K562 (cell line): ENCODE measurements at regions not wholly inside any gene's neighbourhood (a gene's known extent, or its start where the extent isn't known, plus 50 kb on each side); places are given as distances from the start of the nearest gene placed in this dataset.

Experiments used
- ATAC-seq: fragments of 200-7000 bp; cut with Tn5 transposase; 3 replicates; pipeline ENCODE4 v1.9.1; 2020; ENCODE audit warnings: moderate library complexity
- BruUV-seq: library from RNA; stranded (reverse); fragments of 400-500 nt; replicated peaks from 2 replicates; lab custom pipeline; 2021; lab: Mats Ljungman, UMichigan
- CTCF ChIA-PET: fragments of 300-600 bp; formaldehyde crosslinking; extraction: SDS; loops from one replicate; lab custom pipeline; 2021; ENCODE audit warnings: low intra/inter-chr PET ratio; lab: Yijun Ruan, JAX
- POLR2A ChIA-PET: fragments of 300-600, 350-650 bp; sonication (Branson Sonifier 250); formaldehyde crosslinking; extraction: SDS; loops from one replicate; lab custom pipeline; 2021; ENCODE audit warnings: antibody characterized with exemption, inconsistent platforms; lab: Yijun Ruan, JAX
- DNase-seq, 4 experiments: peaks; one replicate each; pipeline versions ENCODE4 v3.0.0 to v3.0.0-alpha.2; 2011 to 2018; ENCODE audit warnings: low spot score in 3 of 4, mixed read lengths in 3 of 4; ENCODE audit errors: extremely low read depth in 1 of 4
- FAIRE-seq: peaks from 2 replicates; lab custom pipeline; 2011; peaks lifted over from hg19 to GRCh38; lab: Jason Lieb, UNC
- H2AFZ ChIP-seq: 2 replicates; pipeline ENCODE4 v1.6.0; 2011; ENCODE audit warnings: low read depth, low read length, control low read depth, inconsistent platforms
- H3K27ac ChIP-seq: fragments of 200-600 bp; 3 replicates; pipeline ENCODE4 v1.8.0; 2011; ENCODE audit warnings: low read depth, mild to moderate bottlenecking, control low read depth, inconsistent platforms, low read length, moderate library complexity, mixed read lengths; ENCODE audit errors: extremely low read depth
- H3K27me3 ChIP-seq, 2 experiments: fragments of 300-600 bp in 1 of 2; 2 replicates in 1 of 2; 3 replicates in 1 of 2; pipeline versions ENCODE4 v1.6.0 to v1.8.0; 2011; ENCODE audit warnings: inconsistent platforms in 2 of 2, low read length in 2 of 2, mild to moderate bottlenecking in 1 of 2, mixed read lengths in 1 of 2, moderate library complexity in 1 of 2; ENCODE audit not compliant: control insufficient read depth in 2 of 2, insufficient read depth in 2 of 2
- H3K36me3 ChIP-seq: fragments of 300-600 bp; 3 replicates; pipeline ENCODE4 v1.8.0; 2011; ENCODE audit warnings: mild to moderate bottlenecking, low read length, inconsistent platforms; ENCODE audit not compliant: control insufficient read depth, insufficient read depth
- H3K4me1 ChIP-seq, 2 experiments: fragments of 200-600 bp in 1 of 2; replicated peaks in 1 of 2; 2 replicates in 1 of 2; 3 replicates in 1 of 2; pipeline versions ENCODE4 v1.5.1 to v1.8.0; 2011; ENCODE audit warnings: inconsistent platforms in 2 of 2, low read length in 2 of 2, mild to moderate bottlenecking in 1 of 2, mixed read lengths in 1 of 2, moderate library complexity in 1 of 2; ENCODE audit not compliant: control insufficient read depth in 2 of 2, insufficient read depth in 2 of 2
- H3K4me2 ChIP-seq: 2 replicates; pipeline ENCODE4 v1.6.1; 2011; ENCODE audit warnings: low read length, control low read depth, inconsistent platforms, mixed read lengths; ENCODE audit not compliant: insufficient read depth
- H3K4me3 ChIP-seq: fragments of 200-600 bp; sonication (generic), shearing (Covaris generic); 2 replicates; pipeline ENCODE4 v1.5.1; 2016; ENCODE audit warnings: control low read depth, inconsistent platforms
- H3K79me2 ChIP-seq: fragments of 200-600 bp; 3 replicates; pipeline ENCODE4 v1.8.0; 2011; ENCODE audit warnings: low read length, inconsistent platforms; ENCODE audit not compliant: control insufficient read depth, insufficient read depth
- H3K9ac ChIP-seq, 2 experiments: 2 replicates each; pipeline versions ENCODE4 v1.6.0 to v1.6.1; 2011; ENCODE audit warnings: low read depth in 2 of 2, low read length in 2 of 2, control low read depth in 1 of 2, inconsistent platforms in 1 of 2, mild to moderate bottlenecking in 1 of 2, mixed read lengths in 1 of 2; ENCODE audit not compliant: insufficient read depth in 1 of 2
- H3K9me1 ChIP-seq: one replicate; pipeline ENCODE4 v1.6.0; 2011; ENCODE audit warnings: inconsistent platforms, mild to moderate bottlenecking, low read length, moderate library complexity; ENCODE audit not compliant: control insufficient read depth, insufficient read depth
- H3K9me3 ChIP-seq: replicated peaks from 2 replicates; pipeline ENCODE4 v1.5.1; 2011; ENCODE audit warnings: low read depth, low read length, inconsistent platforms; ENCODE audit not compliant: control insufficient read depth, insufficient read depth
- H4K20me1 ChIP-seq: replicated peaks from 2 replicates; pipeline ENCODE4 v1.6.1; 2011; ENCODE audit warnings: low read length, inconsistent platforms, mixed read lengths; ENCODE audit not compliant: control insufficient read depth, insufficient read depth
- CAMTA2 ChIP-seq: fragments of 250-450 bp; sonication (Bioruptor Pico); conservative IDR thresholded peaks from 2 replicates; pipeline ENCODE4 v1.5.1; 2022
- CBFB ChIP-seq: sonication (generic); formaldehyde crosslinking; IDR thresholded peaks from 2 replicates; pipeline ENCODE4 v1.4.0; 2020; ENCODE audit warnings: mild to moderate bottlenecking, missing genetic modification reagents
- FOS ChIP-seq: IDR thresholded peaks from 3 replicates; pipeline ENCODE4 v1.6.1; 2011; ENCODE audit not compliant: insufficient read length; ENCODE audit errors: extremely low read depth
- FOXA1 ChIP-seq: fragments of 450-650 bp; IDR thresholded peaks from 2 replicates; pipeline ENCODE4 v1.6.1; 2016; ENCODE audit warnings: mild to moderate bottlenecking, borderline replicate concordance
- JUN ChIP-seq, 2 experiments: sonication (generic) in 1 of 2; formaldehyde crosslinking in 1 of 2; IDR thresholded peaks; 2 replicates each; pipeline versions ENCODE4 v1.6.1 to v1.8.0; 2012 to 2022; ENCODE audit warnings: borderline replicate concordance in 2 of 2, mild to moderate bottlenecking in 2 of 2, improper control_type of control experiment in 1 of 2, low read depth in 1 of 2, low read length in 1 of 2, missing genetic modification reagents in 1 of 2
- MECOM ChIP-seq: fragments of 250-450 bp; sonication (Bioruptor Pico); IDR thresholded peaks from 2 replicates; pipeline ENCODE4 v1.8.0; 2022; ENCODE audit warnings: inconsistent platforms
- NONO ChIP-seq, 2 experiments: fragments of 200-400 bp in 1 of 2; fragments of 450-650 bp in 1 of 2; formaldehyde crosslinking in 1 of 2; IDR thresholded peaks; 2 replicates each; pipeline ENCODE4 v1.6.1; 2017; ENCODE audit warnings: low read depth in 2 of 2, mild to moderate bottlenecking in 2 of 2, moderate library complexity in 2 of 2, low read length in 1 of 2
- POLR2AphosphoS5 ChIP-seq: IDR thresholded peaks from 2 replicates; pipeline ENCODE4 v1.6.1; 2011; ENCODE audit warnings: mild to moderate bottlenecking, low read depth, low read length, moderate library complexity; ENCODE audit not compliant: control insufficient read depth, insufficient read depth
- PRDM10 ChIP-seq: fragments of 450-650 bp; IDR thresholded peaks from 2 replicates; pipeline ENCODE4 v1.6.1; 2018; ENCODE audit not compliant: partially characterized antibody
- SAFB ChIP-seq: fragments of 200-400 bp; formaldehyde crosslinking; IDR thresholded peaks from 2 replicates; pipeline ENCODE4 v1.6.1; 2017; ENCODE audit warnings: low read depth, low read length, borderline replicate concordance
- SNRNP70 ChIP-seq: fragments of 200-400 bp; formaldehyde crosslinking; optimal IDR thresholded peaks from 2 replicates; pipeline ENCODE3; 2017; ENCODE audit warnings: low read depth, low read length
- TCFL5 ChIP-seq: fragments of 250-450 bp; sonication (Bioruptor Pico); conservative IDR thresholded peaks from 2 replicates; pipeline ENCODE4 v1.6.1; 2021; ENCODE audit warnings: mild to moderate bottlenecking, moderate library complexity, matching md5 sums
- TFAM ChIP-seq: fragments of 250-450 bp; sonication (Bioruptor Pico); conservative IDR thresholded peaks from 2 replicates; pipeline ENCODE4 v1.5.0; 2021; ENCODE audit warnings: mild to moderate bottlenecking, moderate library complexity
- ZBTB2 ChIP-seq: fragments of 450-650 bp; IDR thresholded peaks from 2 replicates; pipeline ENCODE4 v1.6.1; 2016; ENCODE audit warnings: antibody characterized with exemption
- ZNF12 ChIP-seq: sonication (generic); formaldehyde crosslinking; IDR thresholded peaks from 2 replicates; pipeline ENCODE4 v1.4.0; 2020; ENCODE audit warnings: mild to moderate bottlenecking, missing genetic modification reagents
- ZNF445 ChIP-seq: fragments of 250-450 bp; sonication (Bioruptor Pico); IDR thresholded peaks from 2 replicates; pipeline ENCODE4 v1.4.0; 2020; ENCODE audit warnings: low read depth, mild to moderate bottlenecking, moderate library complexity
- ZNF79 ChIP-seq: fragments of 250-450 bp; sonication (Bioruptor Pico); IDR thresholded peaks from 2 replicates; pipeline ENCODE4 v1.4.0; 2020; ENCODE audit warnings: low read depth, mild to moderate bottlenecking, moderate library complexity
- WGBS: fragments of 100-300 bp; shearing (Covaris generic); methylation state at CpG from one replicate; pipeline ENCODE4 v1.1.6; 2016; ENCODE audit warnings: low coverage, mixed read lengths; ENCODE audit not compliant: insufficient coverage; ENCODE audit errors: missing lambda C conversion rate; 5-methylcytosine and 5-hydroxymethylcytosine counted together
- in situ Hi-C: fragments of 300-500 bp; cut with MboI; formaldehyde crosslinking; loops from 4 replicates; pipeline ENCODE4 v1.15.0; 2018; ENCODE audit warnings: inconsistent platforms, mixed read lengths
- intact Hi-C: fragments of 100-400 bp; cut with micrococcal nuclease; formaldehyde crosslinking; loops from 2 replicates; pipeline ENCODE4 v1.14.2; 2022
- TF ChIP-seq, protein P1 (sequence below): sonication (generic); formaldehyde crosslinking; IDR thresholded peaks from 2 replicates; pipeline ENCODE4 v1.8.1; 2023; ENCODE audit warnings: mild to moderate bottlenecking, missing genetic modification reagents, moderate library complexity

DNA sequence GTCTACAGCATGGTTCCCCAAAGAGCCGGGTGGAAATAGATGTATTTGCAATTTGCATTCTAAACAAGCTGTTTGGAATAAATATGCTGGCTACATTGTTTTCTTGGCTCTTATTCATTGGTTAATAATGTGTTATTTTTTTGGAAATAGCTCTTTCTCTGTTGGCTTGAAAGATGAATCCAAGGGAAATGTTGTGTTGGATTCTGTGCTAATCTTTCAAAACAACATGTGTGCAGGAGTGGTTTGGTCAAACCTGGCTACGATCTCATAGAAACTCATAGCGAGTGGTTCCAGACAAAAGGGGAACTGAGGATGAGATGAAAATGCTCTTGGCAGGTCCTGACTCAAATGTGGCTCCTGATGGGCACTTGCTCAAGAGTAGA, 63.7 kb upstream of the CXCL14 start:
- FAIRE-seq, result no peak
- ChIA-PET POLR2A (interaction anchor here (0.5 to 0.7 kb wide), 2 partner anchors 185 to 265 kb away, joined by 3 to 4 read pairs; no protein-coding TSS in a partner anchor), CTCF (no interaction called here)
- Histone ChIP-seq H3K36me3 (no peaks in the 10 kb centered on the region), H3K79me2 (no peaks in the 10 kb centered on the region), H4K20me1 (no peaks in the 10 kb centered on the region), H3K27ac (no peak overlapping the region), H3K27me3 (peaks cover 0 to 26% of the 10 kb centered on the region in 2 experiments), H3K9me1 (no peaks in the 10 kb centered on the region), H3K4me1 (no peaks in the 10 kb centered on the region), H3K9me3 (no peaks in the 10 kb centered on the region), H2AFZ (no peak overlapping the region), H3K9ac (no peak overlapping the region), H3K4me3 (no peak overlapping the region), H3K4me2 (no peak overlapping the region)
- WGBS, result 2% methylated on average over 3 of the region's 3 CpGs
- intact Hi-C loops (no loop called here), in situ Hi-C loops (no loop called here)
- TF ChIP-seq FOXA1 (no peak), PRDM10 (no peak), ZNF12 (CRISPR knock-in tag) (no peak), ZNF79 (no peak), CAMTA2 (CRISPR knock-in tag) (no peak), SNRNP70 (no peak), ZNF445 (CRISPR knock-in tag) (no peak), FOS (no peak), NONO (IDR thresholded peaks at IDR 0.05; ENCODE audit: low read depth in 2 of 2, low read length in 1 of 2) (no peak), MECOM (no peak), JUN (IDR thresholded peaks at IDR 0.05; ENCODE audit: borderline replicate concordance, low read depth, low read length) (no peak), JUN (CRISPR knock-in tag; IDR thresholded peaks at IDR 0.05; ENCODE audit: borderline replicate concordance) (no peak), POLR2AphosphoS5 (no peak), TCFL5 (no peak), CBFB (CRISPR knock-in tag) (no peak), ZBTB2 (no peak), TFAM (CRISPR knock-in tag) (no peak), SAFB (no peak)
- TF ChIP-seq, protein P1, sequence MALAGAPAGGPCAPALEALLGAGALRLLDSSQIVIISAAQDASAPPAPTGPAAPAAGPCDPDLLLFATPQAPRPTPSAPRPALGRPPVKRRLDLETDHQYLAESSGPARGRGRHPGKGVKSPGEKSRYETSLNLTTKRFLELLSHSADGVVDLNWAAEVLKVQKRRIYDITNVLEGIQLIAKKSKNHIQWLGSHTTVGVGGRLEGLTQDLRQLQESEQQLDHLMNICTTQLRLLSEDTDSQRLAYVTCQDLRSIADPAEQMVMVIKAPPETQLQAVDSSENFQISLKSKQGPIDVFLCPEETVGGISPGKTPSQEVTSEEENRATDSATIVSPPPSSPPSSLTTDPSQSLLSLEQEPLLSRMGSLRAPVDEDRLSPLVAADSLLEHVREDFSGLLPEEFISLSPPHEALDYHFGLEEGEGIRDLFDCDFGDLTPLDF (CRISPR knock-in tag), result no peak
- BruUV-seq, result no TSS peak
- DNase-seq, result no peak
- ATAC-seq, result no peak
